ENCODE measurements at regions not wholly inside any gene's neighbourhood (a gene's known extent, or its start where the extent isn't known, plus 50 kb on each side); places are given as distances from the start of the nearest gene placed in this dataset.
A peak's percentile ranks its signal among the peaks of the same experiment; 100 is the strongest.
"Not testable (repeated sequence)": the region's sequence is repeated elsewhere in the genome, so short reads cannot be mapped to it uniquely, and the experiment has no call there.

- no peak for DNase-seq
These were observed 128.7 kb downstream of the CEP120 start for GRCh38 chr5:123294544-123294943.

GRCh38 chr5:123289210-123289609 is 134.0 kb downstream of the CEP120 start:
- DNase-seq: no peak

GRCh38 chr5:123287881-123288280 is 135.3 kb downstream of the CEP120 start:
- no peak for DNase-seq

- no peak for DNase-seq
These were observed 136.3 kb downstream of the CEP120 start for GRCh38 chr5:123286891-123287290.

GRCh38 chr5:123285122-123286023 is 137.8 kb downstream of the CEP120 start:
- DNase-seq: peak in 1 of 2 experiments; percentile 9

- DNase-seq: no peak
These were observed 139.7 kb downstream of the CEP120 start for GRCh38 chr5:123283499-123283898.

- no peak for DNase-seq
These were observed 140.2 kb downstream of the CEP120 start for GRCh38 chr5:123283031-123283430.

GRCh38 chr5:123282444-123282843 is 140.8 kb downstream of the CEP120 start:
- DNase-seq: no peak

GRCh38 chr5:123280854-123281253 is 142.3 kb downstream of the CEP120 start:
- DNase-seq: not testable (repeated sequence)

GRCh38 chr5:123279136-123279535 is 144.1 kb downstream of the CEP120 start:
- no peak for DNase-seq

GRCh38 chr5:123278284-123278683 is 144.9 kb downstream of the CEP120 start:
- no peak for DNase-seq

- no peak for DNase-seq
These were observed 149.2 kb downstream of the CEP120 start for GRCh38 chr5:123273984-123274383.

- DNase-seq: no peak
These were observed 150.1 kb downstream of the CEP120 start for GRCh38 chr5:123273095-123273494.

- DNase-seq: no peak
These were observed 153.4 kb downstream of the CEP120 start for GRCh38 chr5:123269851-123270250.

- no peak for DNase-seq
These were observed 153.8 kb downstream of the CEP120 start for GRCh38 chr5:123269436-123269835.

- no peak for DNase-seq
These were observed 156.8 kb downstream of the CEP120 start for GRCh38 chr5:123266365-123266764.

GRCh38 chr5:123265551-123265950 is 157.7 kb downstream of the CEP120 start:
- no peak for DNase-seq

- no peak for DNase-seq
These were observed 158.8 kb downstream of the CEP120 start for GRCh38 chr5:123264394-123264793.

- no peak for DNase-seq
These were observed 159.3 kb downstream of the CEP120 start for GRCh38 chr5:123263859-123264258.

- DNase-seq: no peak
These were observed 160.9 kb downstream of the CEP120 start for GRCh38 chr5:123262216-123262823.

GRCh38 chr5:123261752-123262151 is 161.5 kb downstream of the CEP120 start:
- DNase-seq: no peak

- no peak for DNase-seq
These were observed 160.4 kb downstream of the PRDM6 start for GRCh38 chr5:123249446-123249845.

GRCh38 chr5:123245689-123246088 is 156.6 kb downstream of the PRDM6 start:
- DNase-seq: no peak

GRCh38 chr5:123244458-123244857 is 155.4 kb downstream of the PRDM6 start:
- no peak for DNase-seq
